ENCODE measurements at regions not wholly inside any gene's neighbourhood (a gene's known extent, or its start where the extent isn't known, plus 50 kb on each side); places are given as distances from the start of the nearest gene placed in this dataset.

GRCh38 chr3:126266291-126266840, 86.0 kb upstream of the ALDH1L1 start:
- peaks cover 16% of the 10 kb centered on the region for H3K4me1 Mint-ChIP-seq (ENCODE audit: low read depth)
- no peak overlapping the region for H3K4me3 Mint-ChIP-seq (ENCODE audit: low read depth)
- peaks cover 12% of the 10 kb centered on the region for H3K27me3 Mint-ChIP-seq
- peak overlapping the region; percentile 74 for H3K27ac Mint-ChIP-seq
- DNase-seq (ENCODE audit: low spot score, unreplicated experiment): no peak
- H3K36me3 Mint-ChIP-seq (ENCODE audit: insufficient read depth): no peaks in the 10 kb centered on the region
- TF ChIP-seq CTCF (IDR thresholded peaks at IDR 0.05; ENCODE audit: unreplicated experiment): no peak
- no peaks in the 10 kb centered on the region for H3K9me3 Mint-ChIP-seq (ENCODE audit: low read depth)

- Mint-ChIP-seq H3K9me3 (ENCODE audit: low read depth) (no peaks in the 10 kb centered on the region), H3K27ac (peak overlapping the region; percentile 90), H3K36me3 (ENCODE audit: insufficient read depth) (no peaks in the 10 kb centered on the region), H3K4me3 (ENCODE audit: low read depth) (no peak overlapping the region), H3K27me3 (peaks cover 15% of the 10 kb centered on the region), H3K4me1 (ENCODE audit: low read depth) (peaks cover 19% of the 10 kb centered on the region)
- DNase-seq (ENCODE audit: low spot score, unreplicated experiment): no peak
- no peak for TF ChIP-seq CTCF (IDR thresholded peaks at IDR 0.05; ENCODE audit: unreplicated experiment)
These were observed 84.6 kb upstream of the ALDH1L1 start for GRCh38 chr3:126264952-126265351.

- TF ChIP-seq CTCF (IDR thresholded peaks at IDR 0.05; ENCODE audit: unreplicated experiment): no peak
These were observed 84.0 kb upstream of the ALDH1L1 start for GRCh38 chr3:126264381-126264780.

GRCh38 chr3:126263971-126264370, 83.6 kb upstream of the ALDH1L1 start:
- no peaks in the 10 kb centered on the region for H3K9me3 Mint-ChIP-seq (ENCODE audit: low read depth)

More at GRCh38 chr3:126264381-126264780, 84.0 kb upstream of the ALDH1L1 start:
- Mint-ChIP-seq H3K4me3 (ENCODE audit: low read depth) (no peak overlapping the region), H3K9me3 (ENCODE audit: low read depth) (no peaks in the 10 kb centered on the region), H3K36me3 (ENCODE audit: insufficient read depth) (no peaks in the 10 kb centered on the region), H3K4me1 (ENCODE audit: low read depth) (peaks cover 19% of the 10 kb centered on the region), H3K27me3 (peaks cover 17% of the 10 kb centered on the region), H3K27ac (no peak overlapping the region)
- no peak for DNase-seq (ENCODE audit: low spot score, unreplicated experiment)

GRCh38 chr3:126263539-126263938, 83.2 kb upstream of the ALDH1L1 start:
- peaks cover 19% of the 10 kb centered on the region for H3K4me1 Mint-ChIP-seq (ENCODE audit: low read depth)
- DNase-seq (ENCODE audit: low spot score, unreplicated experiment): no peak
- no peak overlapping the region for H3K4me3 Mint-ChIP-seq (ENCODE audit: low read depth)
- H3K9me3 Mint-ChIP-seq (ENCODE audit: low read depth): no peaks in the 10 kb centered on the region
- peaks cover 15% of the 10 kb centered on the region for H3K27me3 Mint-ChIP-seq
- no peak overlapping the region for H3K27ac Mint-ChIP-seq
- no peaks in the 10 kb centered on the region for H3K36me3 Mint-ChIP-seq (ENCODE audit: insufficient read depth)
- no peak for TF ChIP-seq CTCF (IDR thresholded peaks at IDR 0.05; ENCODE audit: unreplicated experiment)

More at GRCh38 chr3:126263971-126264370, 83.6 kb upstream of the ALDH1L1 start:
- no peak for DNase-seq (ENCODE audit: low spot score, unreplicated experiment)
- Mint-ChIP-seq H3K4me1 (ENCODE audit: low read depth) (peaks cover 19% of the 10 kb centered on the region), H3K4me3 (ENCODE audit: low read depth) (no peak overlapping the region), H3K27me3 (peaks cover 15% of the 10 kb centered on the region), H3K36me3 (ENCODE audit: insufficient read depth) (no peaks in the 10 kb centered on the region), H3K27ac (no peak overlapping the region)
- TF ChIP-seq CTCF (IDR thresholded peaks at IDR 0.05; ENCODE audit: unreplicated experiment): no peak
